GM12864 (cell line): ENCODE measurements at regions not wholly inside any gene's neighbourhood (a gene's known extent, or its start where the extent isn't known, plus 50 kb on each side); places are given as distances from the start of the nearest gene placed in this dataset.

Experiments
- DNase-seq: peaks from one replicate; pipeline ENCODE4 v3.0.0-alpha.2; 2011; ENCODE audit warnings: low read depth
- H3K4me3 ChIP-seq: 2 replicates; pipeline ENCODE4 v1.5.1; 2011; ENCODE audit warnings: mild to moderate bottlenecking, low read depth, low read length, control low read depth
- TF ChIP-seq, protein P1 (sequence below): IDR thresholded peaks from 2 replicates; pipeline ENCODE4 v1.5.1; 2011; ENCODE audit warnings: low read depth, mild to moderate bottlenecking, moderate library complexity, low read length, control low read depth, inconsistent platforms; ENCODE audit errors: missing control alignments

DNA sequence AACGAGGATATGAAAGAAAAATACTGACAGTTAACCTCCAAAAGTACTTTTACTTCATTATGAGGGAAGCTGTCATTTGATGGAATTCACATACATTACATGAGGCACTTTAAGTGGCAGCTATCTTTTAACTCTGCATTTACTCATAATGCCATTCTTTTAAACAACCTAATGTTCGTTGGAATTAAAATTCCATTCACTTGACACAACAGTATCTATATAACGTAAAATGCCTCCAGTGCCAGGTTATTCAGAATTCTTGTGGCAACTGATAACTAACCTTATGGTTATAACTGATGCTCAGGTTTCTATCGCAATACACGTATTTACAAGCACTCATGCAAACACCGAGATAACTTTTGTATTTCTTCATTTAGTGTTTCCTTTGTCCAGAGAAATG, 376.9 kb upstream of the GRAMD2B start:
- TF ChIP-seq, protein P1, sequence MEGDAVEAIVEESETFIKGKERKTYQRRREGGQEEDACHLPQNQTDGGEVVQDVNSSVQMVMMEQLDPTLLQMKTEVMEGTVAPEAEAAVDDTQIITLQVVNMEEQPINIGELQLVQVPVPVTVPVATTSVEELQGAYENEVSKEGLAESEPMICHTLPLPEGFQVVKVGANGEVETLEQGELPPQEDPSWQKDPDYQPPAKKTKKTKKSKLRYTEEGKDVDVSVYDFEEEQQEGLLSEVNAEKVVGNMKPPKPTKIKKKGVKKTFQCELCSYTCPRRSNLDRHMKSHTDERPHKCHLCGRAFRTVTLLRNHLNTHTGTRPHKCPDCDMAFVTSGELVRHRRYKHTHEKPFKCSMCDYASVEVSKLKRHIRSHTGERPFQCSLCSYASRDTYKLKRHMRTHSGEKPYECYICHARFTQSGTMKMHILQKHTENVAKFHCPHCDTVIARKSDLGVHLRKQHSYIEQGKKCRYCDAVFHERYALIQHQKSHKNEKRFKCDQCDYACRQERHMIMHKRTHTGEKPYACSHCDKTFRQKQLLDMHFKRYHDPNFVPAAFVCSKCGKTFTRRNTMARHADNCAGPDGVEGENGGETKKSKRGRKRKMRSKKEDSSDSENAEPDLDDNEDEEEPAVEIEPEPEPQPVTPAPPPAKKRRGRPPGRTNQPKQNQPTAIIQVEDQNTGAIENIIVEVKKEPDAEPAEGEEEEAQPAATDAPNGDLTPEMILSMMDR, result no peak
- no peak overlapping the region for H3K4me3 ChIP-seq
- DNase-seq, result no peak

- TF ChIP-seq, protein P1, result no peak
- no peak overlapping the region for H3K4me3 ChIP-seq
- no peak for DNase-seq
These were observed 376.2 kb upstream of the GRAMD2B start for GRCh38 chr5:126046846-126047571.

GRCh38 chr5:126052120-126052519, 371.1 kb upstream of the GRAMD2B start:
- TF ChIP-seq, protein P1, result no peak
- DNase-seq, result no peak
- H3K4me3 ChIP-seq, result no peak overlapping the region

GRCh38 chr5:126052791-126053190, 370.4 kb upstream of the GRAMD2B start:
- TF ChIP-seq, protein P1, result no peak
- no peak for DNase-seq
- no peak overlapping the region for H3K4me3 ChIP-seq

DNA sequence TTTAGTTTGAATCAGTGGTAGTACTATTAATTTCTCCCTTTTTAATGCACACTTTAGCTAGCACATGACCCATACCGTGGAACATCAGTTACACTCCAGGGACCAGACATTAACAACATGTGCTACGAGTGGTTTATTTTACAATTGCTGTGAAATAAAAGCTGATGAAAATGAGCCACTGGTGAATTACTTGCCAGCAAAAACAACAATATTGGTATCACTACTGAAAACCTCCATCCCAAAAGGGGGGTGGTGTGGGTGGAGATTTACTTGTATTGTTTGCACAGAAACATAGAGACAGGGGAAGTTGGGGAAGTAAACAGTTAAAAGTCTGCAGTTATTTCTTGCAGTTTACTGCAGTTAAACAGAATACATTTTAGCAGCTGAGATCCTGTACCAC, 369.6 kb upstream of the GRAMD2B start:
- DNase-seq, result no peak
- H3K4me3 ChIP-seq, result no peak overlapping the region
- TF ChIP-seq, protein P1, result no peak

DNA sequence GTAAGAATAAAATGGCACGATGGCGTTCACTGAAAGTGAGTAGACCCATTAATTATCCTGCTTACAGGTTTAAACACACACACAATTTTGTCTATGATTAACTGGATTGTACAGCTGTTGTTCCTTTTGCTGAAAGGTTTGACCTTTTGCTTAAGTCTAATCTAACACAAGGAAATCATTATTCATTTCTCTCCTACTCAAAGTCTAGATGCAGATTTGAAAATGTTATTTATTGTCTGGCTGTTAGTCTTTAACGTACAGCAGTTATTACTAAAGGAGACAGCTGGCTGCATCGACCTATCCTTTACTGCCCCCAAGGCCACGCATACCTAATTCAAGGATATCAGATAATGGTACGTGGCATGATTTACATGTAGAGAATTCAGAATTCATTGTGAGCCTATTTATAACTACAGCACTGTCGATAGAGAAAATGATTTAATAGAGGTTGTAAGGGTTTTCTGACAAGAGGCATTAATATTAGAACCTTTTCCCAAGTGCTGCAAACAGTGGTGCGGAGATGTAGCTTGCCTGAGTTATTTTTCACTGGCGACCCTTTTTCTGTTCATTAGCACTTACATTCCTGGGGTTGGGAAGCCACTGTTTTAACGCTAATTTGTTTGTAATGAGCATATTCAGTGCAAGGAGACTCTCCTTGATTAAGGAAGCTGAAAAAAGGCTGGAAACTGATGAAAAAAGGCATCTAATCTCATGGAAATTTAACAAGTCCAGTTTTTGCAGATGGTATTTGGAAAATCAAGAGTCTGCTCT, 368.4 kb upstream of the GRAMD2B start:
- TF ChIP-seq, protein P1, result no peak
- H3K4me3 ChIP-seq, result no peak overlapping the region
- no peak for DNase-seq
